ENCODE measurements at regions not wholly inside any gene's neighbourhood (a gene's known extent, or its start where the extent isn't known, plus 50 kb on each side); places are given as distances from the start of the nearest gene placed in this dataset.
"Not testable (repeated sequence)": the region's sequence is repeated elsewhere in the genome, so short reads cannot be mapped to it uniquely, and the experiment has no call there.

- Histone ChIP-seq H4K20me1 (ENCODE audit: insufficient read depth, low read depth, low read length) (no peaks in the 10 kb centered on the region), H3K9me3 (ENCODE audit: low read length) (no peaks in the 10 kb centered on the region; the same call in 1 of the 2 replicates), H3K4me3 (ENCODE audit: low read length) (no peak overlapping the region), H3K27ac (ENCODE audit: low read length) (no peak overlapping the region), H3K79me2 (ENCODE audit: low read length) (no peaks in the 10 kb centered on the region), H3K9me2 (replicated peaks; ENCODE audit: insufficient read depth, low read length) (no peaks in the 10 kb centered on the region), H3K27me3 (ENCODE audit: low read length) (no peaks in the 10 kb centered on the region), H2AFZ (ENCODE audit: low read length) (no peak overlapping the region), H3K4me1 (ENCODE audit: low read length) (peaks cover 7% of the 10 kb centered on the region), H3K4me2 (ENCODE audit: low read depth, low read length, poor library complexity, severe bottlenecking) (no peak overlapping the region), H3K36me3 (ENCODE audit: insufficient read depth, low read length) (no peaks in the 10 kb centered on the region), H3K9ac (ENCODE audit: low read length) (no peak overlapping the region)
- DNase-seq: no peak
Measured at GRCh38 chr2:8506746-8507145, 175.1 kb upstream of the ID2 start.

GRCh38 chr2:8508766-8509165, 173.1 kb upstream of the ID2 start:
- Histone ChIP-seq H2AFZ (ENCODE audit: low read length) (no peak overlapping the region), H3K4me1 (ENCODE audit: low read length) (peaks cover 7% of the 10 kb centered on the region), H4K20me1 (ENCODE audit: insufficient read depth, low read depth, low read length) (no peaks in the 10 kb centered on the region), H3K27me3 (ENCODE audit: low read length) (no peaks in the 10 kb centered on the region), H3K9me2 (replicated peaks; ENCODE audit: insufficient read depth, low read length) (no peaks in the 10 kb centered on the region), H3K4me2 (ENCODE audit: low read depth, low read length, poor library complexity, severe bottlenecking) (no peak overlapping the region), H3K36me3 (ENCODE audit: insufficient read depth, low read length) (no peaks in the 10 kb centered on the region), H3K4me3 (ENCODE audit: low read length) (no peak overlapping the region), H3K79me2 (ENCODE audit: low read length) (no peaks in the 10 kb centered on the region), H3K9me3 (ENCODE audit: low read length) (no peaks in the 10 kb centered on the region; the same call in 1 of the 2 replicates), H3K27ac (ENCODE audit: low read length) (no peak overlapping the region), H3K9ac (ENCODE audit: low read length) (no peak overlapping the region)
- DNase-seq: no peak

GRCh38 chr2:8509621-8510020, 172.2 kb upstream of the ID2 start:
- H3K27me3 ChIP-seq (ENCODE audit: low read length): no peaks in the 10 kb centered on the region; the same call in 1 of the 2 replicates

GRCh38 chr2:8510055-8510454, 171.8 kb upstream of the ID2 start:
- DNase-seq; H2AFZ ChIP-seq (ENCODE audit: low read length); H4K20me1 ChIP-seq (ENCODE audit: insufficient read depth, low read depth, low read length); H3K27me3 ChIP-seq (ENCODE audit: low read length); H3K9ac ChIP-seq (ENCODE audit: low read length); H3K9me3 ChIP-seq (ENCODE audit: low read length); H3K4me2 ChIP-seq (ENCODE audit: low read depth, low read length, poor library complexity, severe bottlenecking); H3K4me3 ChIP-seq (ENCODE audit: low read length); H3K36me3 ChIP-seq (ENCODE audit: insufficient read depth, low read length); H3K9me2 ChIP-seq (replicated peaks; ENCODE audit: insufficient read depth, low read length); H3K27ac ChIP-seq (ENCODE audit: low read length); H3K79me2 ChIP-seq (ENCODE audit: low read length): not testable (repeated sequence)
- peaks cover 14% of the 10 kb centered on the region for H3K4me1 ChIP-seq (ENCODE audit: low read length)

More at GRCh38 chr2:8509621-8510020, 172.2 kb upstream of the ID2 start:
- Histone ChIP-seq H2AFZ (ENCODE audit: low read length) (no peak overlapping the region), H3K4me3 (ENCODE audit: low read length) (no peak overlapping the region), H3K79me2 (ENCODE audit: low read length) (no peaks in the 10 kb centered on the region), H3K27ac (ENCODE audit: low read length) (no peak overlapping the region), H3K9ac (ENCODE audit: low read length) (no peak overlapping the region), H3K9me2 (replicated peaks; ENCODE audit: insufficient read depth, low read length) (no peaks in the 10 kb centered on the region), H3K9me3 (ENCODE audit: low read length) (no peaks in the 10 kb centered on the region; the same call in 1 of the 2 replicates), H3K4me1 (ENCODE audit: low read length) (peaks cover 9% of the 10 kb centered on the region), H4K20me1 (ENCODE audit: insufficient read depth, low read depth, low read length) (no peaks in the 10 kb centered on the region), H3K4me2 (ENCODE audit: low read depth, low read length, poor library complexity, severe bottlenecking) (no peak overlapping the region), H3K36me3 (ENCODE audit: insufficient read depth, low read length) (no peaks in the 10 kb centered on the region)
- DNase-seq: no peak

GRCh38 chr2:8510519-8510918, 171.3 kb upstream of the ID2 start:
- H3K9me3 ChIP-seq (ENCODE audit: low read length): no peaks in the 10 kb centered on the region; the same call in 1 of the 2 replicates
- no peaks in the 10 kb centered on the region for H3K36me3 ChIP-seq (ENCODE audit: insufficient read depth, low read length)
- H3K27ac ChIP-seq (ENCODE audit: low read length): no peak overlapping the region
- no peaks in the 10 kb centered on the region for H3K9me2 ChIP-seq (replicated peaks; ENCODE audit: insufficient read depth, low read length)
- H3K4me1 ChIP-seq (ENCODE audit: low read length): peaks cover 18% of the 10 kb centered on the region
- H4K20me1 ChIP-seq (ENCODE audit: insufficient read depth, low read depth, low read length): no peaks in the 10 kb centered on the region
- H3K4me3 ChIP-seq (ENCODE audit: low read length): no peak overlapping the region
- no peak overlapping the region for H3K9ac ChIP-seq (ENCODE audit: low read length)
- no peak for DNase-seq
- H2AFZ ChIP-seq (ENCODE audit: low read length): no peak overlapping the region
- no peaks in the 10 kb centered on the region for H3K79me2 ChIP-seq (ENCODE audit: low read length)
- H3K27me3 ChIP-seq (ENCODE audit: low read length): no peaks in the 10 kb centered on the region; the same call in 1 of the 2 replicates
- H3K4me2 ChIP-seq (ENCODE audit: low read depth, low read length, poor library complexity, severe bottlenecking): no peak overlapping the region

GRCh38 chr2:8511868-8512612, 169.8 kb upstream of the ID2 start:
- H3K9me3 ChIP-seq (ENCODE audit: low read length): no peaks in the 10 kb centered on the region; the same call in 1 of the 2 replicates
- no peaks in the 10 kb centered on the region for H4K20me1 ChIP-seq (ENCODE audit: insufficient read depth, low read depth, low read length)
- no peak overlapping the region for H2AFZ ChIP-seq (ENCODE audit: low read length)
- H3K9me2 ChIP-seq (replicated peaks; ENCODE audit: insufficient read depth, low read length): no peaks in the 10 kb centered on the region
- DNase-seq: no peak
- no peaks in the 10 kb centered on the region for H3K36me3 ChIP-seq (ENCODE audit: insufficient read depth, low read length)
- no peak overlapping the region for H3K9ac ChIP-seq (ENCODE audit: low read length)
- H3K4me2 ChIP-seq (ENCODE audit: low read depth, low read length, poor library complexity, severe bottlenecking): no peak overlapping the region
- peaks cover 18% of the 10 kb centered on the region for H3K4me1 ChIP-seq (ENCODE audit: low read length)
- no peak overlapping the region for H3K27ac ChIP-seq (ENCODE audit: low read length)
- H3K27me3 ChIP-seq (ENCODE audit: low read length): no peaks in the 10 kb centered on the region; the same call in 1 of the 2 replicates
- H3K79me2 ChIP-seq (ENCODE audit: low read length): no peaks in the 10 kb centered on the region
- no peak overlapping the region for H3K4me3 ChIP-seq (ENCODE audit: low read length)

- no peaks in the 10 kb centered on the region; the same call in 1 of the 2 replicates for H3K27me3 ChIP-seq (ENCODE audit: low read length)
- H3K36me3 ChIP-seq (ENCODE audit: insufficient read depth, low read length): no peaks in the 10 kb centered on the region
- no peak overlapping the region for H3K4me2 ChIP-seq (ENCODE audit: low read depth, low read length, poor library complexity, severe bottlenecking)
- no peaks in the 10 kb centered on the region for H4K20me1 ChIP-seq (ENCODE audit: insufficient read depth, low read depth, low read length)
- H3K9ac ChIP-seq (ENCODE audit: low read length): no peak overlapping the region
- H3K79me2 ChIP-seq (ENCODE audit: low read length): no peaks in the 10 kb centered on the region
- H3K27ac ChIP-seq (ENCODE audit: low read length): no peak overlapping the region
- H3K9me2 ChIP-seq (replicated peaks; ENCODE audit: insufficient read depth, low read length): no peaks in the 10 kb centered on the region
- H3K9me3 ChIP-seq (ENCODE audit: low read length): no peaks in the 10 kb centered on the region
- no peak overlapping the region for H2AFZ ChIP-seq (ENCODE audit: low read length)
- H3K4me3 ChIP-seq (ENCODE audit: low read length): no peak overlapping the region
- H3K4me1 ChIP-seq (ENCODE audit: low read length): peaks cover 18% of the 10 kb centered on the region
- no peak for DNase-seq
Measured at GRCh38 chr2:8513601-8514273, 168.1 kb upstream of the ID2 start.

- DNase-seq: no peak
- H3K9me2 ChIP-seq (replicated peaks; ENCODE audit: insufficient read depth, low read length): no peaks in the 10 kb centered on the region
- H3K4me3 ChIP-seq (ENCODE audit: low read length): no peak overlapping the region
- peaks cover 18% of the 10 kb centered on the region for H3K4me1 ChIP-seq (ENCODE audit: low read length)
- no peaks in the 10 kb centered on the region for H3K9me3 ChIP-seq (ENCODE audit: low read length)
- no peak overlapping the region for H3K4me2 ChIP-seq (ENCODE audit: low read depth, low read length, poor library complexity, severe bottlenecking)
- H3K36me3 ChIP-seq (ENCODE audit: insufficient read depth, low read length): no peaks in the 10 kb centered on the region
- no peak overlapping the region for H3K27ac ChIP-seq (ENCODE audit: low read length)
- no peak overlapping the region for H3K9ac ChIP-seq (ENCODE audit: low read length)
- no peaks in the 10 kb centered on the region for H4K20me1 ChIP-seq (ENCODE audit: insufficient read depth, low read depth, low read length)
- H3K79me2 ChIP-seq (ENCODE audit: low read length): no peaks in the 10 kb centered on the region
- H2AFZ ChIP-seq (ENCODE audit: low read length): no peak overlapping the region
- no peaks in the 10 kb centered on the region; the same call in 1 of the 2 replicates for H3K27me3 ChIP-seq (ENCODE audit: low read length)
Measured at GRCh38 chr2:8514274-8514662, 167.6 kb upstream of the ID2 start.

Data from Karpas-422 (cell line).